ENCODE measurements at regions not wholly inside any gene's neighbourhood (a gene's known extent, or its start where the extent isn't known, plus 50 kb on each side); places are given as distances from the start of the nearest gene placed in this dataset.

- Histone ChIP-seq H3K9ac (replicated peaks; ENCODE audit: extremely low read depth, insufficient read depth, low read length) (no peak overlapping the region), H3K9me3 (replicated peaks; ENCODE audit: control insufficient read depth, insufficient read depth, low read length) (no peaks in the 10 kb centered on the region), H3K4me3 (replicated peaks in 1 of 3; ENCODE audit: insufficient read depth in 1 of 3, low read depth in 1 of 3, low read length in 3 of 3) (no peak overlapping the region), H3K27ac (ENCODE audit: insufficient read depth, low read depth, low read length) (no peak overlapping the region), H3K9me1 (replicated peaks; ENCODE audit: control insufficient read depth, extremely low read depth, insufficient read depth, low read length) (no peaks in the 10 kb centered on the region), H3K27me3 (ENCODE audit: control insufficient read depth in 2 of 2, insufficient read depth in 2 of 2, low read length in 2 of 2) (no peaks in the 10 kb centered on the region), H3K79me2 (ENCODE audit: control insufficient read depth, insufficient read depth, low read length) (no peaks in the 10 kb centered on the region), H3K4me2 (ENCODE audit: insufficient read depth, low read length) (no peak overlapping the region), H3K36me3 (ENCODE audit: control insufficient read depth in 2 of 2, extremely low read depth in 1 of 2, insufficient read depth in 2 of 2, low read length in 2 of 2) (peaks cover 0 to 16% of the 10 kb centered on the region in 2 experiments), H2AFZ (ENCODE audit: low read depth, low read length) (no peak overlapping the region), H3K4me1 (ENCODE audit: control insufficient read depth, extremely low read depth, insufficient read depth, low read length) (no peaks in the 10 kb centered on the region), H4K20me1 (replicated peaks; ENCODE audit: control insufficient read depth, extremely low read depth, insufficient read depth, low read length) (no peaks in the 10 kb centered on the region)
- ChIA-PET CTCF (no interaction called here), POLR2A (no interaction called here)
- intact Hi-C loops (cut with micrococcal nuclease) (no loop called here), dilution Hi-C loops (cut with MboI; ENCODE audit: extremely low pct_ligation_motif_present, low sequenced_read_pairs) (no loop called here)
- FAIRE-seq = no peak
- TF ChIP-seq JUN (IDR thresholded peaks at IDR 0.05; ENCODE audit: borderline replicate concordance, insufficient read depth, insufficient read length, low read depth) (no peak), MYC (IDR thresholded peaks at IDR 0.05; ENCODE audit: low read depth, low read length) (no peak)
- no peak for DNase-seq (ENCODE audit: low read depth, low spot score)
- no TSS peak for BruUV-seq (replicated peaks)
These were observed 130.1 kb upstream of the RTL1 start for GRCh38 chr14:101033446-101034165.

- Histone ChIP-seq H4K20me1 (replicated peaks; ENCODE audit: control insufficient read depth, extremely low read depth, insufficient read depth, low read length) (no peaks in the 10 kb centered on the region), H3K9me3 (replicated peaks; ENCODE audit: control insufficient read depth, insufficient read depth, low read length) (no peaks in the 10 kb centered on the region), H3K36me3 (ENCODE audit: control insufficient read depth in 2 of 2, extremely low read depth in 1 of 2, insufficient read depth in 2 of 2, low read length in 2 of 2) (peaks cover 0 to 18% of the 10 kb centered on the region in 2 experiments), H3K27me3 (ENCODE audit: control insufficient read depth in 2 of 2, insufficient read depth in 2 of 2, low read length in 2 of 2) (no peaks in the 10 kb centered on the region), H3K9me1 (replicated peaks; ENCODE audit: control insufficient read depth, extremely low read depth, insufficient read depth, low read length) (no peaks in the 10 kb centered on the region), H3K27ac (ENCODE audit: insufficient read depth, low read depth, low read length) (no peak overlapping the region), H3K4me1 (ENCODE audit: control insufficient read depth, extremely low read depth, insufficient read depth, low read length) (no peaks in the 10 kb centered on the region), H3K9ac (replicated peaks; ENCODE audit: extremely low read depth, insufficient read depth, low read length) (no peak overlapping the region), H3K79me2 (ENCODE audit: control insufficient read depth, insufficient read depth, low read length) (no peaks in the 10 kb centered on the region), H3K4me3 (replicated peaks in 1 of 3; ENCODE audit: insufficient read depth in 1 of 3, low read depth in 1 of 3, low read length in 3 of 3) (no peak overlapping the region), H2AFZ (ENCODE audit: low read depth, low read length) (no peak overlapping the region), H3K4me2 (ENCODE audit: insufficient read depth, low read length) (no peak overlapping the region)
- intact Hi-C loops (cut with micrococcal nuclease) (no loop called here), dilution Hi-C loops (cut with MboI; ENCODE audit: extremely low pct_ligation_motif_present, low sequenced_read_pairs) (no loop called here)
- BruUV-seq (replicated peaks) = no TSS peak
- POLR2A ChIA-PET = no interaction called here
- FAIRE-seq (no peak), DNase-seq (ENCODE audit: low read depth, low spot score) (no peak)
- TF ChIP-seq POLR2AphosphoS5 (IDR thresholded peaks at IDR 0.05; ENCODE audit: insufficient read depth, low read depth, low read length) (no peak), EZH2 (IDR thresholded peaks at IDR 0.05; ENCODE audit: borderline replicate concordance, low read depth, low read length, severe bottlenecking) (no peak), CTCF (IDR thresholded peaks at IDR 0.05; ENCODE audit: extremely low read depth in 1 of 2, insufficient read depth in 1 of 2, low read depth in 1 of 2, low read length in 2 of 2) (no peak), JUN (IDR thresholded peaks at IDR 0.05; ENCODE audit: borderline replicate concordance, insufficient read depth, insufficient read length, low read depth) (no peak)
- CTCF ChIA-PET = no interaction called here
These were observed 131.5 kb upstream of the RTL1 start for GRCh38 chr14:101034986-101035385.

Data from endothelial cell of umbilical vein (primary cell).